GM18907 (cell line): ENCODE measurements at regions not wholly inside any gene's neighbourhood (a gene's known extent, or its start where the extent isn't known, plus 50 kb on each side); places are given as distances from the start of the nearest gene placed in this dataset.

Experiments
- ATAC-seq: cut with Tn5 transposase; IDR thresholded peaks from one replicate; pipeline ENCODE4 v1.9.1; 2021; ENCODE audit warnings: mild to moderate bottlenecking, moderate library complexity; ENCODE audit not compliant: unreplicated experiment

- no peak for ATAC-seq
Observed at GRCh38 chr15:81625896-81626295, 251.9 kb upstream of the TMC3 start.

GRCh38 chr15:81619002-81619401 is 245.0 kb upstream of the TMC3 start:
- no peak for ATAC-seq

GRCh38 chr15:81612631-81613030 is 238.6 kb upstream of the TMC3 start:
- no peak for ATAC-seq

GRCh38 chr15:81611679-81612078 is 237.7 kb upstream of the TMC3 start:
- ATAC-seq: no peak

- no peak for ATAC-seq
Observed at GRCh38 chr15:81608309-81608829, 234.4 kb upstream of the TMC3 start.

GRCh38 chr15:81604713-81605112 is 230.7 kb upstream of the TMC3 start:
- no peak for ATAC-seq

GRCh38 chr15:81596159-81596865 is 222.3 kb upstream of the TMC3 start:
- no peak for ATAC-seq

GRCh38 chr15:81595752-81596151 is 221.7 kb upstream of the TMC3 start:
- no peak for ATAC-seq

GRCh38 chr15:81589671-81590070 is 215.7 kb upstream of the TMC3 start:
- ATAC-seq: no peak

- ATAC-seq: no peak
Observed at GRCh38 chr15:81575436-81576123, 201.6 kb upstream of the TMC3 start.

- ATAC-seq: no peak
Observed at GRCh38 chr15:81573098-81573746, 199.2 kb upstream of the TMC3 start.

- ATAC-seq: no peak
Observed at GRCh38 chr15:81572190-81572589, 198.2 kb upstream of the TMC3 start.

GRCh38 chr15:81569286-81570080 is 195.5 kb upstream of the TMC3 start:
- no peak for ATAC-seq

GRCh38 chr15:81567924-81568323 is 193.9 kb upstream of the TMC3 start:
- no peak for ATAC-seq

GRCh38 chr15:81562986-81563385 is 189.0 kb upstream of the TMC3 start:
- ATAC-seq: no peak

- no peak for ATAC-seq
Observed at GRCh38 chr15:81560405-81560804, 186.4 kb upstream of the TMC3 start.

- ATAC-seq: no peak
Observed at GRCh38 chr15:81558056-81558455, 184.0 kb upstream of the TMC3 start.

- no peak for ATAC-seq
Observed at GRCh38 chr15:81555346-81555745, 181.3 kb upstream of the TMC3 start.

- ATAC-seq: no peak
Observed at GRCh38 chr15:81548365-81549130, 174.5 kb upstream of the TMC3 start.

GRCh38 chr15:81547521-81548132 is 173.6 kb upstream of the TMC3 start:
- ATAC-seq: no peak
